Nephron (organoid): ENCODE measurements at regions not wholly inside any gene's neighbourhood (a gene's known extent, or its start where the extent isn't known, plus 50 kb on each side); places are given as distances from the start of the nearest gene placed in this dataset.

Experiments
- H3K27ac Mint-ChIP-seq, 3 experiments: 2 replicates each; pipeline ENCODE4 v1.8.0; 2020; ENCODE audit warnings: mixed read lengths in 3 of 3, mild to moderate bottlenecking in 2 of 3, moderate library complexity in 1 of 3
- H3K27me3 Mint-ChIP-seq: 2 replicates; pipeline ENCODE4 v1.8.0; 2021; ENCODE audit warnings: low read depth, mild to moderate bottlenecking, moderate library complexity, mixed read lengths
- H3K36me3 Mint-ChIP-seq: 2 replicates; pipeline ENCODE4 v1.8.0; 2020; ENCODE audit warnings: low read depth, mixed read lengths
- H3K4me1 Mint-ChIP-seq: 2 replicates; pipeline ENCODE4 v1.8.0; 2020; ENCODE audit warnings: mixed read lengths
- H3K4me3 Mint-ChIP-seq, 3 experiments: 2 replicates each; pipeline ENCODE4 v1.8.0; 2020; ENCODE audit warnings: mild to moderate bottlenecking in 3 of 3, mixed read lengths in 3 of 3, moderate library complexity in 2 of 3
- H3K9me3 Mint-ChIP-seq: 2 replicates; pipeline ENCODE4 v1.8.0; 2020; ENCODE audit warnings: mixed read lengths
- CTCF ChIP-seq, 3 experiments: fragments of 200-600 bp; sonication (generic); IDR thresholded peaks; one replicate each; pipeline ENCODE4 v1.5.0; 2021; ENCODE audit warnings: antibody characterized with exemption in 3 of 3; ENCODE audit not compliant: unreplicated experiment in 3 of 3

GRCh38 chr11:36930256-36930655 is 332.2 kb upstream of the RAG2 start:
- Mint-ChIP-seq H3K9me3 (peaks cover 5% of the 10 kb centered on the region), H3K4me3 (no peak overlapping the region), H3K36me3 (no peaks in the 10 kb centered on the region), H3K27me3 (no peaks in the 10 kb centered on the region), H3K27ac (no peak overlapping the region), H3K4me1 (peaks cover 7% of the 10 kb centered on the region)
- no peak for TF ChIP-seq CTCF (IDR thresholded peaks at IDR 0.05; ENCODE audit: unreplicated experiment in 3 of 3)

GRCh38 chr11:36929401-36929800 is 331.4 kb upstream of the RAG2 start:
- H3K36me3 Mint-ChIP-seq, result no peaks in the 10 kb centered on the region
- peaks cover 5% of the 10 kb centered on the region for H3K9me3 Mint-ChIP-seq
- peaks cover 7% of the 10 kb centered on the region for H3K4me1 Mint-ChIP-seq
- H3K4me3 Mint-ChIP-seq, result no peak overlapping the region
- H3K27ac Mint-ChIP-seq, result no peak overlapping the region
- H3K27me3 Mint-ChIP-seq, result no peaks in the 10 kb centered on the region
- TF ChIP-seq CTCF (IDR thresholded peaks at IDR 0.05; ENCODE audit: unreplicated experiment in 3 of 3), result no peak

- Mint-ChIP-seq H3K9me3 (peaks cover 5% of the 10 kb centered on the region), H3K36me3 (no peaks in the 10 kb centered on the region)
Measured at GRCh38 chr11:36928621-36929020, 330.6 kb upstream of the RAG2 start.

GRCh38 chr11:36899800-36900199 is 301.8 kb upstream of the RAG2 start:
- TF ChIP-seq CTCF (IDR thresholded peaks at IDR 0.05; ENCODE audit: unreplicated experiment in 3 of 3), result no peak
- Mint-ChIP-seq H3K27ac (no peak overlapping the region), H3K36me3 (no peaks in the 10 kb centered on the region), H3K4me3 (no peak overlapping the region), H3K9me3 (no peaks in the 10 kb centered on the region), H3K27me3 (no peaks in the 10 kb centered on the region), H3K4me1 (peaks cover 5% of the 10 kb centered on the region)

More at GRCh38 chr11:36928621-36929020, 330.6 kb upstream of the RAG2 start:
- no peak for TF ChIP-seq CTCF (IDR thresholded peaks at IDR 0.05; ENCODE audit: unreplicated experiment in 3 of 3)
- H3K4me1 Mint-ChIP-seq, result peaks cover 7% of the 10 kb centered on the region
- H3K4me3 Mint-ChIP-seq, result no peak overlapping the region
- no peak overlapping the region for H3K27ac Mint-ChIP-seq
- no peaks in the 10 kb centered on the region for H3K27me3 Mint-ChIP-seq

GRCh38 chr11:36890841-36891240 is 292.8 kb upstream of the RAG2 start:
- Mint-ChIP-seq H3K36me3 (no peaks in the 10 kb centered on the region), H3K4me1 (no peaks in the 10 kb centered on the region), H3K4me3 (no peak overlapping the region), H3K27me3 (no peaks in the 10 kb centered on the region), H3K27ac (no peak overlapping the region), H3K9me3 (no peaks in the 10 kb centered on the region)
- no peak for TF ChIP-seq CTCF (IDR thresholded peaks at IDR 0.05; ENCODE audit: unreplicated experiment in 3 of 3)

- Mint-ChIP-seq H3K4me1 (no peaks in the 10 kb centered on the region), H3K27me3 (no peaks in the 10 kb centered on the region), H3K4me3 (no peak overlapping the region), H3K9me3 (no peaks in the 10 kb centered on the region), H3K36me3 (no peaks in the 10 kb centered on the region), H3K27ac (no peak overlapping the region)
- no peak for TF ChIP-seq CTCF (IDR thresholded peaks at IDR 0.05; ENCODE audit: unreplicated experiment in 3 of 3)
Measured at GRCh38 chr11:36890121-36890679, 292.2 kb upstream of the RAG2 start.
